Stimulated activated CD4-positive, alpha-beta T cell treated with anti-CD3 and anti-CD28 coated beads, Interleukin-4, amount 100 ng/mL, for 1 hour (primary cell): ENCODE measurements at regions not wholly inside any gene's neighbourhood (a gene's known extent, or its start where the extent isn't known, plus 50 kb on each side); places are given as distances from the start of the nearest gene placed in this dataset.

ENCODE experiments used
- DNase-seq: peaks from one replicate; pipeline ENCODE4 v3.0.0-alpha.2; 2020

DNA sequence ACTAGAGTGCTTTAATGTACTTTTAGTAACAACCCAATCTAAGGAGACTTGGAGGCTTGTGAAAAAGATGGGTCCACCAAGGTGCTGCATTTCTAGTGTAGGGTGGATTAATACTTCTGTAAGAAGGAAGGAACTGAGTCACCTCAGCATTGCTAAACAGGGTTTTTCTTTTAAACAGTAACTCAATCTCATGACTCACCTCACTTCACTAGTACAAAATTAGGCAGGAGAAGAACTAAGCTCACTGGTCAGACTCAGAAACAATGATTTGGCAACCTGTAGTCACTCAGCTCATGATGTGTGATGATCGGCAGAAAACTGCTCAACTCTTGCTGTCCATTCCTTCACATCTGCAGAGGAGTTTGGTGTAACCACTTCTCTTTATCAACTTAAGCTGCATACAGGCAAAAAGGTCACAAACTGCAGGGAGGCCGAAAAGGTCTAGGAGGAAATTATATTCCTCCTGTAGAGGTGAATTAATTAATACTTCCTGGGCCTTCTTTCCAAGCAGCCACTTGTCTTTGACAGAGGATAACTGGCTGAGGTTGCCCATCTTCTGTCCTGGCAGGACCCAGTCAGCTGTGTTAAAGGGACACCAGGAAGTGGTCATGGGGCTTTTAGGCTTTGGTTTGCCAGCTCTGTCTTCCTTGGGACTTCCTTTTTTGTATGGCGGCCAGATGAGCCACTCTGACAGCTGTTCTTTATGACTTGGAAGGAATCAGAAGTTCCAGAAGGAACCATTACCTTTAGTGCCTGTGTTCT is 466.9 kb downstream of the FUT8 start:
- no peak for DNase-seq

DNA sequence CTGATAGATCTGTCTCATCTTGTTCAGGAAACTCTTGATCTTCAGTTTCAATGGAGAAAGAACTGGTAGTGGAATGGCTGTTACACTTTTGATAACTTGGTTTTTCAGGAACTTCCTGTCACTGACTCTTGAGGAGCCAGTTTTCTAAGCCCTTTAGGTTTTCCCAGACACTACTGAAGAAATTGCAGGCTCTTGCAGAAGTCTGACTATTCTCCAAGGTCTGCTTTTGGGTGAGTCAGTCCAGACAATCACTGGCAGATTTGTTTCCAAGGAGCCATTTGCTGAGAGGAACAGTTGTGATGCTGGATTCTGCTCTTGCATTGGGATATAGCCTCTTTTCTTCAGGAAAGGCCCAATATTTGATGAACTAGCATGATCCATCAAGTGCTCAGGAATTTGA is 468.0 kb downstream of the FUT8 start:
- DNase-seq, result no peak

DNA sequence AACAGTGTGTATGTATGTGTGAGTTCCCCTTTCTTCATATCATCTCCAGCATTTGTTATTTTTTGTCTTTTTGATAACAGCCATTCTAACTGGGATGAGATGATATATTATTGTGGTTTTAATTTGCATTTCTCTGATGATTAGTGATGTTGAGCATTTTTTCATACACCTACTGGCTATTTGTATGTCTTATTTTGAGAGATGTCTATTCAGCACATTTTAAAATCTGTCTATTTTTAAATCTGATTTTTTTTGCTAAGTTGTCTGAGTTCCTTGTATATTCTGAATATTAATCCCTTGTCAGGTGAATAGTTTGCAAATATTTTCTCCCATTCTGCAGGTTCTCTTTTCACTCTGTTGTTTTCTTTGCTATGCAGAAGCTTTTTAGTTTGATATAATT is 469.1 kb downstream of the FUT8 start:
- DNase-seq, result no peak

DNA sequence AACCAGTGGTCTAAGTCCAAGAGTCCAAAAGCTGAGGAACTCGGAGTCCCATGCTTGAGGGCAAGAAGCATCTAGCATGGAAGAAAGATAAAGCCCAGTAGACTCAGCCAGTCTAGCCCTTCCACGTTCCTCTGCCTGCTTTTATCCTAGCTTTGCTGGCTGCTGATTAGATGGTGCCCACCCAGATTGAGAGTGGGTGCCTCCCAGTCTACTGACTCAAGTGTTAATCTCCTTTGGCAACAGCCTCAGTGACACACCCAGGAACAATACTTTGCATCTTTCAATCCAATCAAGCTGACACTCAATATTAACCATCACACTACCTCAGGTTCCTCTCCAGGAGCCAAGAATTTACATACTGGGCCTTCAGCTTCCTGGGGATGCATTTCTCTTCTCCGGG is 476.1 kb downstream of the FUT8 start:
- no peak for DNase-seq

DNA sequence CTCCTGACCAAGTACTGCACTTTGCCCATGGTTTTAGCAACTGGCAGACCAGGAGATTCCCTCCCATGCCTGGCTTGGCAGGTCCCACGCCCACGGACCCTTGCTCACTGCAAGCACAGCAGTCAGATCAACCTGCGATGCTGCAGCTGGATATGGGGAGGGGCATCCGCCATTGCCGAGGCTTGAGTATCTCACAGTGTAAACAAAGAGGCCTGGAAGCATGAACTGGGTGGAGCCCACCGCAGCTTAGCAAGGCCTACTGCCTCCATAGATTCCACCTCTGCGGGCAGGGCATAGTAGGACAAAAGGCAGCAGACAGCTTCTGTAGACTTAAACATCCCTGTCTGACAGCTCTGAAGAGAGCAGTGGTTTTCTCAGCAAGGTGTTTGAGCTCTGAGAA is 479.8 kb downstream of the FUT8 start:
- no peak for DNase-seq

DNA sequence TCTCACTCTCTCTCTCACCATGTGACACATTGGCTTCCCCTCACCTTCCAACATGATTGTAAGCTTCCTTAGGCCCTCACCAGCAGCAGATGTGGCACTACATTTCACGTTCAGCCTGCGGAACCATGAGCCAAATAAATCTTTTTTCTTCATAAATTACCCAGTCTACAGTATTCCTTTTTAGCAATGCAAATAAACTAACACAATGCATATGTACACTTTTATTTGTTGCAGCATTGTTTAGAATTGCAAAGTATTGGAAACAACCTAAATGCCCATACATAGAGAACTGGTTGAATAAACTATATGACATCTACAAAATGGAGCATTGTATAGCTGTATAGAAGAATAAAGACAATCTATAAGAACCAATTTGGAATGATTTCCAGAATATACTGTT is 487.6 kb downstream of the FUT8 start:
- no peak for DNase-seq

DNA sequence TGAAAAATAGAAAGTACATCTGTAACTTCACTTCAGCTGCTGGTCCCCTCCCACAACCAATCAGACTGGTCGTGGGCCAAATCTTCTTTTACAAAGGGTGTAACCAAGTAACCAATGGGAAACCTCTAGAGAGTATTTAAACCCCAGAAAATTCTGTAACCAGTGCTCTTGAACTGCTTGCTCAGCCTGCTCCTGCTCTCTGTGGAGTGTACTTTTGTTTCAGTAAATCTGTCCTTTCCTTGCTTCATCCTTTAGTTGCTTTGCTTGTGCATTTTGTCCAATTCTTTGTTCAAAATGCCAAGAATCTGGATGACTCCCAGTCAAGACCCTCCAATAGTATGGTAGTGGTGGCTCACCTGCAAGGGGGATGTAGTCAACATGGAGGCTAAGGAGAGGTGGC is 489.1 kb downstream of the FUT8 start:
- no peak for DNase-seq

DNA sequence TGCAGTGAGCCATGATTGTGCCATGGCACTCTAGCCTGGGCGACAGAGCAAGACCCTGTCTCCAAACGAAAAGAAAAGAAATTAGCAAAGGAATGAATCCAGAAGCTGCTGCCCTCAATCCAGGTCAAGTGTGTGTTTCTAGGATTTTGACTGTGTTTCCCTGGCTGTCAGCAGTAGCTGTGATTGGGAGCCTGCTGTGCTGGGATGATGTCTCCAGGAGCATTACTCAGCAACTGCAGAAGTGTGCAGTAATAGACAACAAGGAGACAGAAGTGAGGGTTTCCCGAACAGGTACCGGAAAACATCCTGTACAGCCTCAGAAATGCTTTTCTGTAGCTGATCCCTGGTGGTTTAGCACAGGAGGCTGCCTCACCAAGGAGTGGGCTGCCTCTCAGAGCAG is 492.5 kb downstream of the FUT8 start:
- no peak for DNase-seq

DNA sequence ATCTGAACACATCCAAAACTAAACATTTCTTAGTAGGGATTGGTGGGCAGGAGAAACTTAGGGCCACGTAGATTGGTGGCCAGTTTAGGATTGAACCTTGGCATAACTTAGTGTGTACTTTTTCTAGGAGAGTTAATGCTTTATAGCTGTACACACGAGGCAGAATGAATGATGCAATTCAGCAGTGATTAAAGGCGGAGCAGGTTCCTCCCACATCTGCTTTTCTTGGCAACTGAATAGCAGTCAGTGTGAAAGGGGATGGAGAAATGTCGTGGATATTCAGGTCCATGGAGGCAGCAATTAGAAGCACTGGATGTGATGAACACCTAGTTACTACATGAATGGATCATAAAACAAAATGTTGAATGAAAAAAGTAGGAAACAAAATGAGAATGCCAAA is 493.8 kb downstream of the FUT8 start:
- no peak for DNase-seq

DNA sequence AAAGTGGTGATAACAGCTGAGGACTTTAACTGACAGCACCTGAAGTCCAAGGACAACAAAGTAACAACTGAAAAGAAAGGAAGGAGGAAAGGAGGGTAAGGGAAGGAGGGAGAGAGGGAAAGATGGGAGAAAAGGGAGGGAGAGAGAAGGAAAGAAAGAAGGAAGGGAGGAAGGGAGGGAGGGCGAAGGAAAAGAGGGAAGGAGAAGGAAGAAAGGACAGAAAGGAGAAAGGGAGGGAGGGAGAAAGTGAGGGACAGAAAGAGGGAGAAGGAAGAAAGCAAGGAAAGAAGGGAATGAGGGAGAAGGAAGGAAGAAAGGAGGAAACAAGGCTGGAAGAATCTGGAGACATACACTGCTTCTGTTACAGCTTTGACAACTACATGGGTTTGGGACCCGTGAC is 494.4 kb downstream of the FUT8 start:
- DNase-seq, result no peak

DNA sequence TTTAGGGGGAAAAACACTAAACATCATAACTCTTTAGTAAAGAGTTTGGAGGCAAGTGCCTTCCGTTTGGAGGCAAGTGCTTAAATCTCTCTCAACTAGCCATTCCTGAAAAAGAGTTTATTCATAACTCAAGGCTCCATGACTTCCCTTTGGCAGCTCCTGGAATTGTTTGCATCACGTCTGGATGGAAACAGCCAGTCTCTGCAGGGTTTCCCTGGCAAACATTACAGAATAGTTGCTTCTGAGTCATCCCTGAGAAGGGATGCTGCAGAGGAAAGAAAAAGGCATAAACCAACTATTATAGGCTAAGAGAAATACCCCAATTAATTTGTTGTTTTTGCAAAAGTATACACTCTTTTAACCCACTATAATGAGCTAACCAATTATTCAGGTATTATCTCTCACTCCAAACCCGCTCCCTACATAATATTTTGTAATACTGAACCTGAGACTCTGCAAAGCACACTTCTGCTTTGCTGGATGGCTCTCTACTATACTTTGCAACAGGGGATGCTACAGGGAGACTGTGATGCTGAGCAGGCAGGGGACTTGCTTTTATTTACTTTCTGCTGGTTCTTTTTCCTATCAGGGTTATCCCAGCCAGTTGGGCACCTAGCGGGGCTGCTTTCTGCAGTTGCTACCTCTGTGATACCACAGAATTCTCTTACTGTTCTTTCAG is 497.7 kb downstream of the FUT8 start:
- DNase-seq, result no peak

DNA sequence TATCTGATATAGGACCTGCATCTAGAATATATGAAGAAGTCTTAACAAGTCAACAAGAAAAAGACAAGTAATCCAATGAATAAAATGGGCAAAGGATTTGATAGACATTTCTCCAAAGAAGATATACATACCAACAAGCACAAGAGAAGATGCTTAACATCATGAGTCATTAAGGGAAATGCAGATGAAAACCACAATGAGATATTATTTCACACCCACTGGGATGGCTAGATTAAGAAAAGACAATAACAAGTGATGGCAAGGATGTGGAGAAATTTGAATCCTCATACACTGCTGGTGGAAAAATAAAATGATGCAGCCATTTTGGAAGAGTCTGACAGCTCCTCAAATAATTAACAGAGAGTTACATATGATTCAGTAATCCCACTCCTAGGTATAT is 502.6 kb downstream of the FUT8 start:
- no peak for DNase-seq

DNA sequence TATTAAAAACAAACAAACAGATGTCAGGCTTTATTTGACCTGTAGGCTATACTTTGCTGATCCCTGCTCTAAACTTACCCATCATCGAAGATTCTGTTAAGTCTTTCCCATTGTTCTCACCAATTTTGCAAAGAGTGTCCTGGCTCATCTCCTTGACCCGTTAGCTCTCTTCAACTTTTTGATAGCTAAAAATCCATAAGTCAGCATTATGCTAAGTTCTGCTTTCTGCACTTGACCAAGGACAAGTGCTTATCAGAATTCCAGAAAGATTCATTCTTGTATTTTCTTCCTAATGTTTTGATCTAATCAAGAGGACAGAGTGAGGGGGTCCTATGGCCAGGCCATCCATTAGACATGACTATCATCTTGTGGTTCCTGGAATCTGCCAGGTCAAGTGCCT is 503.5 kb downstream of the FUT8 start:
- no peak for DNase-seq

DNA sequence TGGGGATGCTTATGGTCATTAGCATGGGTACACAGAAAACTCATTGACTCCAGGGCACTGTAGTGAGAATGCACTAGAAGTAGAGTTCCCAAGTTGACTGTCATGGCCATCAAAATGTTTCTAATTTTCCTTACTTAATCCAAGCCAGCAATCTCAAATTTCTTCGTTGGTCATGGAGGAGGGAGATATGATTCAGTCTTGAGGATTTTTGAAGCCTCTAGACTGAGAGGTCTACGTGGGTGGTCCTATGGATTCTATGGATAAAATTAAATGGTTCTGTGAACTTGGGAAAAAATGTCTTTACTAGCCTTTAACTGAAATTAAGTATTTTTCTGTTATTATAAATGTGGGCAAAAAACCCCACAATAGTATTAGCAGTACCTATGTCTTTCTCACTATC is 508.5 kb downstream of the FUT8 start:
- no peak for DNase-seq

DNA sequence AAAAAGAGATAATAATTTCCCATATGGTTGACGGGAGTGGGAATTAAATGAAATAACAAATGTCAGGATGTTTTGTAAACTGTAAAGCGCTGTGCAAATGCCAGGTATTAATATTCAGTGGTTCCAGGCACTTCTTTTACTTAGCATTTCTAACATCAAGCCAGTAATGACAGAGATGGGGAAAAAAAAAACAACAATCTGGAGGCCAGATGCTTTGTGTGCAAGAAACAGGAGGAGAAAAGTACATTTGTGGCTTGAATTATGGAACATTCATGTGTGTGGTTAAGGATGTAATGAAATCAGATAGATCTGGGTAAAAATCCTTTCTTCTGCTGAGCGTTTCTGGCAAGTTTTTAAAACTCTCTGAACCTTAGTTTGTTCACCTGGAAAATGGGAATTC is 509.6 kb downstream of the FUT8 start:
- DNase-seq, result no peak

DNA sequence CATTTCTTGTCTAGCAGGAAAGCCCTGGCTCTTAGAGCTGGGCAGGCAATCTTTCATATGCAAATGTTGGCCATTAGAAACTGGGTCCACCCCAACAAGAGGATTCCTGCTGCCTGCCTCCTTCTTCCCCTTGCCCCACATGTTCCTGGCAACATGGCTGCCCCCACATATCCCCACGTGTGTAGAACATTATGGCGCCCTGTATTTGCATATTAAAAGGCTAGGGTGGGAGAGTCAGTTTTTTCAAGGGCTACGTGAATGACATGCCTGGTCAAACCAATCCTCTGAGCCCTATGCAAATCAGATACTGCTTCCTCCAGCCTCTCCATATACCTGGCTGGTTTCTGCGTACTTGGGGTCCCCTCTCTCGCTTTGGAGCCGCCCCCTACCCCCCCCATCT is 514.0 kb downstream of the FUT8 start:
- no peak for DNase-seq

DNA sequence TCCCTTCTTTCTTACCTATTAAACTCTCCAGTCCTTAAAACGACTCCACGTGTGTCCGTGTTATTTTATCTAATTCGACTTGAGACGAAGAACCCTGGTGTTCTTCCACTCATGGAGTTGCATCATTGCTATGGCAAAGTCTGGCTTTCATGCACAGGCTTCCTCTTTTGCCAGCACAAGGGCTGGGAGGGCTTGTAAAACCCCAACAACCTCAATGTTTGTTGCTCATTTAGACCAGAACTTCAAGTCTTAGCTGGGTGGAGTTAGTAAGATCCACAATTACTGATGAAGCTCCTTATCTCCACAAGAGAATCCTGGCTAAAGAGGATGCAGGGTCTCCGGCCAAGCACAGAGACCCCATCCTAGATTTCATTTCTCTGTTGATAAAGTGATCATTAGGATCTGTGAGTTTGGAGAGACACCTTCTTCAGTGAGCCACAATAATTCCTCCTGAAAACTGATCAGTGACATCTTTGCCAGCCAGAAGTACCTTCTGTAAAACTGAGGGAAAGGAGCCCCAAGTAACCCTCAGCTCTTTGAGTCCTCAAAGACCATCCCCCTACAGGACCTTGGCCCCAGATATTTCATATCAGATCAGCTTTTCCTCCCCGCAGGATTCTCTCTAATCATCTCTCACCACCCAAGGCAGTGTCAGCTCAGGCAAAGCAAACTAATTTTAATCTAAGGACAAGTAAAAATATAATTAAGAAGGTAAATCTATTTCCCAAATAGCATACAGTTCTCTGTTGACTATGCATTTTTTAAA is 514.6 kb downstream of the FUT8 start:
- DNase-seq, result no peak

DNA sequence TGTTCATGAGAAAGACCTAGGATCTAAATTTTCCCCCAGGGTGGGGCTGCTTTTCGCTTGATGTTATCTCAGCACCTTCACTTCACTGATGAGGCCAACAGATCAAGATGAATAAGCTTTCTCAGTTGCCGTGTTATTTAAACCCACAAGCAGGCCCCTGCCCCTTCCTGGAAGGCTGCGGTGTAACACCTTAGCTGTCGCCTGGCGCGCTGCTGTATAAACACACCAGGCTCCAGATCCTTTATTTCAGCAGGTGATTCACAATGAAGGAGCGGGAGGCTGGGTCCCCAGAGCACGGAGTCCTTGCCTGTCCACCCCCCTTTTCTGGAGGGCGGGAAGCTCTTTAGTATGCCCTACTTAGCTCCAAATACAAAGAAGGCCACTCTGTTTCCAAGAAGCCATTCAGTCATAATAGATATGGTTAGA is 515.4 kb downstream of the FUT8 start:
- peak; percentile 70 for DNase-seq

DNA sequence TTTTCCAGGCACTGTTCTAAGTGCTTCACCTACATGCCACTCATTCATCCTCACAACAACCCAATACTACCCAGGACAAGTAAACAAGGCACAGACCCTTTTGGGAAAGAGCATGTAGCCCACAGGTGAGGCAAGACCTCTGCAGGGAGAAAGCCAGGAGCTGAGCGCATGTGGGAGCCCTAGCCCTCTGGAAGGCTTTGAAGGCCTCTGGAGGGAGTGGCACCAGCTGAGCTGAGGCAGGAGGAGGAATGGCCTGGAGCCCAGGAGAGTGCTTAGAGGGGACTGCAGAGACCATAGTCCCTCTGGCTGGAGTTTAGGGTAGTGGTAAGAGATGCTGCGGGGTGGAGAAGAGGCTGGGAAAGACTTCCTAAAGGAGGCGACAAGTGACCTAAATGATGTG is 516.5 kb downstream of the FUT8 start:
- no peak for DNase-seq

DNA sequence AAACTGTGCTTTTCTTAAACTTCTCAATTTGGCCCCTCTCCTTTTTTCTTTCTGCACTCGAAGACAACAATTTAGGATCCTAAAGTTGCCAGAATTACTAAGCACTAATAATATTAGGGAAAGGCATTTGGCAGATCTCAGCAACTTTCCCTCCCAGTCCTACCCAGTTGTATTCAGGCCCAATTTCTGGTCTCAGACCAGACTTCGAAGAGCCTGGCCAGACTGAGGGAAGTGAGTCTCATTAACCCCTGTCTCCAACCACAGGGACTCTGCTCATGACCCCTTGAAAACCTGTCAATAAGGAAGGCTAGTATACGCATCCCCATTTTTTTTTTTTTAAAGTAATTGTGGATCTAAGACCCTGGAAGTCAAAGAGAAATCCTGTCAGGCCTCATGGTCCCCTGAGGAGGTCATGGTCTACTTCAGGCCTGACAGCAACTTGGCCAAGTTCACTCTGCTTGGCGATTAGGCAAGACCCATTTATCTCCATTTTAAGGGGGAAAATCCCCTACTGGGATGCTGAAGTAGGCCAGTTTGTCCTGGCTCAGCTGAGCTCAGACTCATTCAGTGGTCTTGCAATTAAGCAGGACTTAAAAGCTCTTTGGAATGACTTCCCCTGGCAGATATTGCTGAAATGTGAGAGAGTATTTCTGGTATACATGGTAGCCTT is 521.0 kb downstream of the FUT8 start:
- DNase-seq, result no peak

DNA sequence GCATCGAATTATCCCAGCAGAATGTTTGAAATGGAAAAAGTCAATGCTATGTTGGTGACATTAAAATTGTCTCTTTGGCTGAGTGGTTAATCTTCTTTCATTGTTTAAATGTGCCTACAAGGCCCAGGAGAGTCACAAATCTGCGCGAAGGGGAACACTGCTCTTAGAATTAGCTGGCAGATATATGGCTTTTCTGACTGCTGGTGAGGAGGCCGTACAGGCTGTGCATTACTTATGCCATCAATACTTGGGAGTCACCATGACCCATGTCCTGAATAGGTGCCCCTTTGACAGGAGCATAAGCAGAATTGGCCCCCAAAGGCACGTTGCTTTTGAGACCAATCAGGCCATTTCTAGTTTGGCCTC is 521.5 kb downstream of the FUT8 start:
- DNase-seq, result no peak

DNA sequence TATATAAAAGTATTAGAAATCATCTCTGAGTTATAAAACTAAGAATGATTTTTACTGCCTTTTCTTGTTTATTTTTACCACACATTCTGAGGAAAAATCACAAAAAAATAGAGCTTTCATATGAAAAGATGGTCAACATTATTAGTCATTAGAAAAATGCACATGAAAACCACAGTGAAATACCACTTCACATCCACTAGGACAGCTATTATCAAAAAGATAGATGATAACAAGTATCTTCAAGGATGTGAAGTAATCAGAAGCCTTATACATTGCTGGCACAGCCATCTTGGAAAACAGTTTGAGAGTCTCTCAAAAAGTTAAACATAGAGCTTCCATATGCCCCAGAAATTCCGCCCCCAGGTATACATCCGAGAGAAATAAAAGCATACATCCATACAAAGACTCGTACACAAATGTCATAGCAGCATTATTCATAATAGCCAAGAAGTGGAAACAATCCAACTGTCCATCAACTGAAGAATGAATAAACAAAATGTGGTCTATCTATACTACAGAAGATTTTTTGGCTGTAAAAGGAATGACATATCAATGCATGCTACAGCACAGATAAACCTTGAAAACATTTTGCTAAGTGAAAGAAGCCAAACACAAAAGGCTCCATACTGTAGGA is 523.9 kb downstream of the FUT8 start:
- DNase-seq, result no peak
